Gastroesophageal sphincter (tissue), 3 donors: ENCODE measurements at regions not wholly inside any gene's neighbourhood (a gene's known extent, or its start where the extent isn't known, plus 50 kb on each side); places are given as distances from the start of the nearest gene placed in this dataset.

Experiments used
- POLR2A ChIP-seq, 2 donors: fragments of 450-650 bp; IDR thresholded peaks; one replicate each; pipeline ENCODE4 v1.6.1; 2017; ENCODE audit warnings: antibody characterized with exemption in 2 of 2, mild to moderate bottlenecking in 2 of 2, moderate library complexity in 1 of 2
- POLR2AphosphoS5 ChIP-seq: sonication (generic); formaldehyde crosslinking; IDR thresholded peaks from one replicate; pipeline ENCODE4 v1.6.1; 2017; ENCODE audit warnings: antibody characterized with exemption
- TF ChIP-seq, protein P1 (sequence below), 4 experiments: fragments of 200-600 bp in 2 of 4; fragments of 450-650 bp in 2 of 4; sonication (generic) in 1 of 4; IDR thresholded peaks; one replicate each; pipeline ENCODE4 v1.5.1; 2017 to 2019; ENCODE audit warnings: antibody characterized with exemption in 4 of 4, mild to moderate bottlenecking in 2 of 4, moderate library complexity in 2 of 4

DNA sequence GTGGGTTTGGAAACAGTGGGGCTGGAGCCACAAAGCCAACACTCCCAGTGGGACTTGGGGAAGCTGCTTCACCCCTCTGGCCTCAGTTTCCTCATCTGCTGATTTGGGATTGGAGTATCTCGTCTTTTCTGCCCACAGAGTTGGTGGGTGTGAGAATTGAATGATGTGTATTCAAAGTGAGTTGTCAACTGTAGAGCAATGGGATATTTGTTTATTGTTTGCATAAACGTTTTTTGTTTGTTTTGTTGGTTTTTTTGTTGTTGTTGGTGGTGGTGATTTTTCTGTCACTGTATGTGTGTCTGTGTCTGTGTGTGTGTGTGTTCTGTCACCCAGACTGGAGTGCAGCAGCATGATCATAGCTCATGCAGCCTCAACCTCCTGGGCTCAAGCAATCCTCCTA lies 542.0 kb downstream of the MIAT start:
- TF ChIP-seq, protein P1, sequence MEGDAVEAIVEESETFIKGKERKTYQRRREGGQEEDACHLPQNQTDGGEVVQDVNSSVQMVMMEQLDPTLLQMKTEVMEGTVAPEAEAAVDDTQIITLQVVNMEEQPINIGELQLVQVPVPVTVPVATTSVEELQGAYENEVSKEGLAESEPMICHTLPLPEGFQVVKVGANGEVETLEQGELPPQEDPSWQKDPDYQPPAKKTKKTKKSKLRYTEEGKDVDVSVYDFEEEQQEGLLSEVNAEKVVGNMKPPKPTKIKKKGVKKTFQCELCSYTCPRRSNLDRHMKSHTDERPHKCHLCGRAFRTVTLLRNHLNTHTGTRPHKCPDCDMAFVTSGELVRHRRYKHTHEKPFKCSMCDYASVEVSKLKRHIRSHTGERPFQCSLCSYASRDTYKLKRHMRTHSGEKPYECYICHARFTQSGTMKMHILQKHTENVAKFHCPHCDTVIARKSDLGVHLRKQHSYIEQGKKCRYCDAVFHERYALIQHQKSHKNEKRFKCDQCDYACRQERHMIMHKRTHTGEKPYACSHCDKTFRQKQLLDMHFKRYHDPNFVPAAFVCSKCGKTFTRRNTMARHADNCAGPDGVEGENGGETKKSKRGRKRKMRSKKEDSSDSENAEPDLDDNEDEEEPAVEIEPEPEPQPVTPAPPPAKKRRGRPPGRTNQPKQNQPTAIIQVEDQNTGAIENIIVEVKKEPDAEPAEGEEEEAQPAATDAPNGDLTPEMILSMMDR (IDR thresholded peaks at IDR 0.05) = no peak
- TF ChIP-seq POLR2A (IDR thresholded peaks at IDR 0.05) = no peak
- no peak for TF ChIP-seq POLR2AphosphoS5
